ENCODE measurements at regions not wholly inside any gene's neighbourhood (a gene's known extent, or its start where the extent isn't known, plus 50 kb on each side); places are given as distances from the start of the nearest gene placed in this dataset.

DNA sequence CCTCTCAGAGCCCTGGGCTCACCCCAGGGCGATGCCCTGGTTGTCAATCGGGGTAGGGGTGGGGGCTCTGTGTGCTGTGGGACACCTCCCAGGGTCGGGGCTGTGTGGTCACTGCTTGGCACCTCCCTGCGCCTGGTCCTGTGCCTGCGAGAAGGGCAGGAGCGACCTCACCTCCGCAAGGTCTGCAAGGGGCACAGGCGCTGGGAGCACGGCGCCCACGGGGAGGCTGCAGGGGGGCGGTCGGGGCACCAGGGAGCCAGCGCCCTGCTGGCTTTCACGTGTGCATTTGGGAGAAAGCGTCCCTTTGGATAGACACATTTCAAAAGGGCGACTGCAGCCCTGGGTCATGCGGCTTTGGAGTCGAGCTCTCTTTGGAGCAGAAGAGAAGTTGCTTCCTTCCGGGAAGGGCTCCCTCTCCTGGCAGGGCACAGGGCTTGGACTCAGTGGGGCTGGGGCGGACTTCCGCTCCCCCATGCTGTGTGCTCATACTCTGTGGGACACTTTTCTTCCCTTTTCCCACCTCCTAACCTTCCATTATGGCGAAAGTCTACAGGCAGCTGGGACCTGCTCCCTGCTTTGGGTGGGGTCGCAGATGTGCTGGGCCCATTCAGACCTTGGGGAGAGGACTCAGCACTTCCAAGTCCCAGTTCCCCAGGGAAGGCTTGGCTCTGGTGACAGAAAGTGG lies 52.9 kb upstream of the SLC28A3 start:
- no peak for DNase-seq

- DNase-seq, result no peak
Observed at GRCh38 chr9:84394036-84394435, 53.5 kb upstream of the SLC28A3 start.

GRCh38 chr9:84397151-84397728 lies 56.7 kb upstream of the SLC28A3 start:
- peak in 13 of 14 donors; percentile 4 to 58 (median 27) for DNase-seq

- DNase-seq, result no peak
Observed at GRCh38 chr9:84397822-84398221, 57.3 kb upstream of the SLC28A3 start.

- DNase-seq, result no peak
Observed at GRCh38 chr9:84402517-84402916, 62.0 kb upstream of the SLC28A3 start.

DNA sequence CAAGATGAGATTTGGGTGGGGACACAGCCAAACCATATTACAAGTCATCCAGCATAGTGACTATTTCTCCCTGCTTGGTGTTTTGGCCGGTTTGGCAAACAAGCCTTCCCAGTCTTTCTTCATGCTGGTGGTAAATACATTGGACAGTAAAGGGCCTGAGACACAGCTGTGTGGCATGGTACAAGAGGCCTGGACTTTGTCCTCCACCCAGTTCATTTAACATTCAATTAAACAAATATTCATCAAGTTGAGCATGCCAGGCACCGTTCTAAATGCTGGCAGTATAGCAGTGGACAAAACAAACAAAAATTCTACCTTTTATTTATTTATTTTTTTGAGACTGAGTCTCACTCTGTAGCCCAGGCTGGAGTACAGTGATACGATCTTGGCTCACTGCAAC lies 62.7 kb upstream of the SLC28A3 start:
- no peak for DNase-seq

GRCh38 chr9:84404095-84404686 lies 63.6 kb upstream of the SLC28A3 start:
- no peak for DNase-seq

DNA sequence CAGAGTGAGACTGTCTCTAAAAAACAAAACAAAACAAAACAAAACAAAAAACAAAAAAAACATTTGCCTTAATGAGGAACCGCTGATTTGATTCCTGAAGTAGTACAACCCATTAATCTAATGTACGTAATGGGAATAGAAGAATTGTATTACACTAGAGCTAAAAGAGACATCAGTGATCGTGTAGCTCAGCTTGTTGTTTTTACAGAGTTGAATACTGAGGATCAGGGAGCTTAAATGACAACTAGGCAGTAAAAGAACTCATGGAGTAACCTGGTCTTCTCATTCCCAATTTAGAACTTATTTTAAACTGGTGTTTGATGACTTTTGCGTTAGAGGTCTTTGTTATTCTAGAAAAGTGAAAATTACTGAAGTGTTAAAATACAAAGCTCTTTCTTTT lies 65.1 kb upstream of the SLC28A3 start:
- no peak for DNase-seq

- DNase-seq, result no peak
Observed at GRCh38 chr9:84408416-84408815, 67.9 kb upstream of the SLC28A3 start.

- no peak for DNase-seq
Observed at GRCh38 chr9:84411683-84412267, 71.2 kb upstream of the SLC28A3 start.

- no peak for DNase-seq
Observed at GRCh38 chr9:84412654-84413053, 72.1 kb upstream of the SLC28A3 start.

GRCh38 chr9:84413301-84413700 lies 72.7 kb upstream of the SLC28A3 start:
- no peak for DNase-seq

DNA sequence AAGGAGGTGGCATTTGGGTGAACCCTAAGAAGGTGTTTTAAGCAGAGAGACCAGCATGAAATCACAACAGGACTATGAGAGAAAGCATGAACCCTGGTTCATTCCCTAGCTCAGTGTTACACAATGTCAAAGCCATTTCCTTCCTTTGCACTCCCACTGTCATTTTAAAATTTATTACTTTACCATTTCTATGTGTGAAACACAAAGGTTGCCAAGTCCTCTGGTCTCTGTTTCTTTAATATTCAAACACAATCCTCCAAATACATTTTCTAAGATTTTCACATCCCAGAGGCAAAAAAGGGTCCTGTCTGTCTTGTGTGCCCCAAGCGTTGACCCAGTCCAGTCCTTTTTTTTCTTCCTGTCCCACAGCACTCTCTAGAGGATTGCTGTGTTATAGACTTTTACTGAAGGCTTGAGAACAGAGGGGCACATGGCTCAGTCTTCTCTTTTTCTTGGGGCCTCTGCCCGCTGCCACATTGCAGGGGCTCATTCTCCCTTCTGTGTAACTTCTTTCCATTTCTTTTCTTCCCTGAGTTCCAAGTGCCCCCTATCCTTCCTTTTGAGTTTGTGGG lies 78.6 kb upstream of the SLC28A3 start:
- DNase-seq, result no peak

- no peak for DNase-seq
Observed at GRCh38 chr9:84424931-84425330, 84.4 kb upstream of the SLC28A3 start.

GRCh38 chr9:84432746-84433145 lies 92.2 kb upstream of the SLC28A3 start:
- DNase-seq, result no peak

- DNase-seq, result no peak
Observed at GRCh38 chr9:84435902-84436301, 95.3 kb upstream of the SLC28A3 start.

DNA sequence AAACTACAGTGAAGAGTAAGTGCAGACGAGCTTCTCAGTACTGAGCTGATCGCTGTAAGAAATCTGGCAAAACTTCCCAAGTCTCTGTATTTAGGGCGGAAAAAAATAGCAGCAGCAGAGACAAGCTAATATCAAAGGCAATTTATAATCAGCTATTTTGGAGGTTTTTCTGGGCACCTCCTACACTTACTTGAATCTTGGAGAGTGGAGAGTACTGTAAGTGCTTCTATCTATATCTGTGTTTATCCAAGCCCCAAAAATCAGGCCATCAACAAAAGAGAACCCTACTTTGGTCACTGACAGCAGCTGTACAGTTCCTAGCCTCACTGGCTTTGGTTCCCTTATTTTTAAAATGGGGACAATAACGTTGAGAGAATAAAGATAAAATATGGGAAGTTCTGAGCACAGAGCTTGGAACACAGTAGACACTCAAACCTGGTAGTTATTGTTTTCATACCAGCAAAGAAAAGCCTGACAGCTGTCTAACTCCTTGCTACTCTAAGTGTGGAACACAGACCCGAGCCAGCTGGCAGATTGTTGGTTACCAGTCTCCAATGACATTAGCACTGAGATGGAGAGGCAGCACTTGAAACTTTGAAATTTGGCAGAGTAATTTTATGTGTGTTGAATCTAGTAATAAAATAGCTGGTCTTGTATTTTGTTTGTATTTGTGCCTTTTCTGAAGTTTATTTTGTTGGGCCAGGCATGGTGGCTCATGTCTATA lies 96.0 kb upstream of the SLC28A3 start:
- DNase-seq, result no peak

DNA sequence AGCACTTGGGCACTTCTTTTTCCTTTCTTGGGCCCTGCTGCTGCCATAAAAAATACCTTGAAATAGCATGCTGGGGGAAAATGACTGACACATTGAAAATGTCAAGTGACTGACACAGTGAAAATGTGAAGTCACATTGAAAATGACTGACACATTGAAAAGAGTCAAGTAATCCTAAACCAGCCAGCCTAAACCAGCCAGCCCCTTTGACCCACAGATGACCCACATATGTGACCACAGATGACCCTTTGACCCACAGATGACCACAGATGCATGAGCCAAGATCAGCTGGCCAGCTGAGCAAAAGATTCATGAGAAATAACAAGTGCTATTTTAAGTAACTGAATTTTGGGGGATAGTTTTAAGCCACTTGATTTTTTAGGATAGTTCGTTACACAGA lies 97.8 kb upstream of the SLC28A3 start:
- DNase-seq, result no peak

DNA sequence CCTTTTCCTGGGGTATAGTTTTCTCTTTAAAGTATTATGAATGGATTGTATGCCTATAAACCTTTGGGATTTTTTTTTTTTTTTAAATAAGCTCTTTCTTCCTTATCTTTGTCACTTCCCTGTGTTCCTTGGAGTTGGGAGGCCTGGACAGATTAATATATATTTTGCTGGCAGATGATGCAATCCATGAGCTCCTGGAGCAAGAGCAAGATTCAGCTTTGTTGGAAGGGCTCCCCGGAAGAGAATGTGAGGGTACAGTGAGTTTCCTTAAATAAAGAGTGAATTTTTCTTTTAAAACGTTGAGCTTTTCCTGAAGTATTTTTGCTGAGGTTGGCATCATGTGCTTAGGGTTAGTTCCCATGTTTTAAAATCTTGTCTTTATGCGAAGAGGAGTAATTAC lies 98.7 kb upstream of the SLC28A3 start:
- no peak for DNase-seq

GRCh38 chr9:84442712-84443111 lies 102.2 kb upstream of the SLC28A3 start:
- DNase-seq, result no peak

- DNase-seq, result no peak
Observed at GRCh38 chr9:84445737-84446136, 105.2 kb upstream of the SLC28A3 start.

- no peak for DNase-seq
Observed at GRCh38 chr9:84447305-84447704, 106.7 kb upstream of the SLC28A3 start.

GRCh38 chr9:84450029-84450428 lies 109.5 kb upstream of the SLC28A3 start:
- no peak for DNase-seq
